GM21576 (cell line): ENCODE measurements at regions not wholly inside any gene's neighbourhood (a gene's known extent, or its start where the extent isn't known, plus 50 kb on each side); places are given as distances from the start of the nearest gene placed in this dataset.

Experiments used
- ATAC-seq: cut with Tn5 transposase; IDR thresholded peaks from one replicate; pipeline ENCODE4 v1.9.1; 2021; ENCODE audit warnings: mild to moderate bottlenecking, moderate library complexity; ENCODE audit not compliant: unreplicated experiment

- ATAC-seq, result no peak
These were observed 225.7 kb downstream of the DPH6 start for GRCh38 chr15:35320158-35320780.

- no peak for ATAC-seq
These were observed 226.6 kb downstream of the DPH6 start for GRCh38 chr15:35319354-35319753.

- ATAC-seq, result no peak
These were observed 228.7 kb downstream of the DPH6 start for GRCh38 chr15:35317217-35317616.

GRCh38 chr15:35312344-35312743 lies 227.2 kb upstream of the NANOGP8 start:
- no peak for ATAC-seq

GRCh38 chr15:35311615-35312014 lies 226.5 kb upstream of the NANOGP8 start:
- ATAC-seq, result no peak

- ATAC-seq, result no peak
These were observed 224.8 kb upstream of the NANOGP8 start for GRCh38 chr15:35309886-35310285.

GRCh38 chr15:35308802-35309201 lies 223.7 kb upstream of the NANOGP8 start:
- ATAC-seq, result no peak

- no peak for ATAC-seq
These were observed 222.6 kb upstream of the NANOGP8 start for GRCh38 chr15:35307676-35308075.

GRCh38 chr15:35307026-35307425 lies 221.9 kb upstream of the NANOGP8 start:
- no peak for ATAC-seq

GRCh38 chr15:35306361-35306981 lies 221.4 kb upstream of the NANOGP8 start:
- no peak for ATAC-seq

GRCh38 chr15:35305946-35306345 lies 220.9 kb upstream of the NANOGP8 start:
- ATAC-seq, result no peak

GRCh38 chr15:35305031-35305550 lies 220.0 kb upstream of the NANOGP8 start:
- no peak for ATAC-seq

- ATAC-seq, result no peak
These were observed 219.3 kb upstream of the NANOGP8 start for GRCh38 chr15:35304389-35304788.

- no peak for ATAC-seq
These were observed 217.2 kb upstream of the NANOGP8 start for GRCh38 chr15:35302334-35302733.

- ATAC-seq, result no peak
These were observed 216.0 kb upstream of the NANOGP8 start for GRCh38 chr15:35301088-35301487.

GRCh38 chr15:35299059-35299735 lies 214.1 kb upstream of the NANOGP8 start:
- no peak for ATAC-seq

GRCh38 chr15:35298509-35298908 lies 213.4 kb upstream of the NANOGP8 start:
- ATAC-seq, result no peak

- ATAC-seq, result no peak
These were observed 208.4 kb upstream of the NANOGP8 start for GRCh38 chr15:35293353-35294130.

- no peak for ATAC-seq
These were observed 205.2 kb upstream of the NANOGP8 start for GRCh38 chr15:35290301-35290721.

- ATAC-seq, result no peak
These were observed 204.0 kb upstream of the NANOGP8 start for GRCh38 chr15:35289024-35289617.

- ATAC-seq, result no peak
These were observed 203.5 kb upstream of the NANOGP8 start for GRCh38 chr15:35288580-35288979.
